GM18502 (cell line): ENCODE measurements at regions not wholly inside any gene's neighbourhood (a gene's known extent, or its start where the extent isn't known, plus 50 kb on each side); places are given as distances from the start of the nearest gene placed in this dataset.
"Not testable (repeated sequence)": the region's sequence is repeated elsewhere in the genome, so short reads cannot be mapped to it uniquely, and the experiment has no call there.

Experiments
- ATAC-seq: cut with Tn5 transposase; IDR thresholded peaks from one replicate; pipeline ENCODE4 v1.9.1; 2021; ENCODE audit warnings: mild to moderate bottlenecking; ENCODE audit not compliant: unreplicated experiment, poor library complexity

- no peak for ATAC-seq
Measured at GRCh38 chr18:49731860-49732311, 81.4 kb downstream of the ACAA2 start.

- no peak for ATAC-seq
Measured at GRCh38 chr18:49731421-49731841, 81.9 kb downstream of the ACAA2 start.

DNA sequence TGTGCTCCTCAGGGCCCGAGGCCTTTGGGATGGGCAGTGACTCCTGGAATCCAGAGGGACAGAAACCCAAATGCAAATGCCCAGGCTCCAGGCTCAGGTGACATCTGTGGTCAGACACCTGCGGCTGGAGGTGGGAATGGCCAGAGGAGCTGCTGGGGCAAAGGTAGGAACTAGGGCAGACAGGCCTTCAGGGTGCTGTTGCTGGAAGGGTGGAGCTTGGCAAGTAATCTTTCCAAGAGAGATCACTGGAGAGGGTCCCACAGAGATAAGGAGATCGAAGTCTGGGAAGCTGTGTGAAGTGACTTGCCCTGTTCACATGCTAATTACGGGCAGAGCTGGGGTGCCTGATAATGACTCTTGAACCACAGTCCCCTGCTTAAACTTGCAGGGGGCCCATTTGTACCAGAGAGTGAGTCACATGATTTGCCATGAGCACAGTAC lies 82.4 kb downstream of the ACAA2 start:
- no peak for ATAC-seq

DNA sequence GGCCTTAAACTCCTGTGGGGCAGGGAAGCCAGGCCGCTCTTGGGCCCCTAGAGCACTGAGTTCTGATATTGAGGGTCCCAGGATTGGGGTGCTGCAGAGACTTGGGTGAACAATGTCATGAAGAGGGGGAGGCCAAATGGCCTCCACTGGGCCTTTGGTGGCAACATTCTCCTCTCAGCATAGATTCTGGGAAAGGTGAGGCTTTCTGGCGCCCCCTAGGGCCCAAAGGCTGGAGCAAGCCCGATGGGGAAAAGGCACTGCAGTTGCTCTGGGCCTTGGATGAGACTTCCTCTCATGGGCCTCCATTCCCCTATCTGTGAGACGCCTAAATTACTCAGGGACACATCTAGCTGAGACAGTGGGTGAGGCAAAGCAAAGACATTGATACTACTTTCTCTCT lies 84.8 kb downstream of the ACAA2 start:
- ATAC-seq, result no peak

DNA sequence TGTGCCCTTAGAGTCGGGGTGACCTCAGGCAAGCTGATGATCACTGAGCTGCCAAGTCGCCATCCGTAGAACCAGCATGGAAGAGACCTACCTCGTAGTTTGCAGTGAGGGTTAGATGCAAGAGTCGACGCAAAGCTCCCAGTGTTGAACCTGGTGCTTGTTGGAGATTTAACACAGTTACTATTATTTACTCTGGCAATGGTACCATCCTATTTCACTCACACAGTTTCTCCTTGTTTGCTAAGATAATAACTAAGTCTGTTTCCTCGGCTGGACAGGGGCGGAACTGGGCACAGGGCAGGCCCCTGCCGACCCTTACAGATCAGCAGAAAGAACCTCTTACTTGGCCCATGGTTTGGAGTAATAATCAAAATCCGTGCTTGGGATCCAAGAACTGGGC lies 85.5 kb downstream of the ACAA2 start:
- no peak for ATAC-seq

DNA sequence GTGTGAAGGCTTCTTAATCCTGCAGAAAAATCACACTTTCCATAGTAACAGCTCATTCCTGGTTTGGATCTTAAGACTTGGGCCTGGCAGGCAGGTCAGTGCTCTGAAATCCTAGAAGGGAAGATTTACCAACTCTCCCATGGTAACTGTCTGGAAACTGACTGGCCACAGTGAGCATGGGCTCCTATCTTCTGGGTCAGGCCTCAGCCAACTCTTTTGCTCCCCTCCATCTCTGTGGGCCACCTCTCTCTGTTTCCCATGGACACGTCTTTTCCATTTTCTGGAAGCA lies 86.7 kb downstream of the ACAA2 start:
- ATAC-seq, result no peak

DNA sequence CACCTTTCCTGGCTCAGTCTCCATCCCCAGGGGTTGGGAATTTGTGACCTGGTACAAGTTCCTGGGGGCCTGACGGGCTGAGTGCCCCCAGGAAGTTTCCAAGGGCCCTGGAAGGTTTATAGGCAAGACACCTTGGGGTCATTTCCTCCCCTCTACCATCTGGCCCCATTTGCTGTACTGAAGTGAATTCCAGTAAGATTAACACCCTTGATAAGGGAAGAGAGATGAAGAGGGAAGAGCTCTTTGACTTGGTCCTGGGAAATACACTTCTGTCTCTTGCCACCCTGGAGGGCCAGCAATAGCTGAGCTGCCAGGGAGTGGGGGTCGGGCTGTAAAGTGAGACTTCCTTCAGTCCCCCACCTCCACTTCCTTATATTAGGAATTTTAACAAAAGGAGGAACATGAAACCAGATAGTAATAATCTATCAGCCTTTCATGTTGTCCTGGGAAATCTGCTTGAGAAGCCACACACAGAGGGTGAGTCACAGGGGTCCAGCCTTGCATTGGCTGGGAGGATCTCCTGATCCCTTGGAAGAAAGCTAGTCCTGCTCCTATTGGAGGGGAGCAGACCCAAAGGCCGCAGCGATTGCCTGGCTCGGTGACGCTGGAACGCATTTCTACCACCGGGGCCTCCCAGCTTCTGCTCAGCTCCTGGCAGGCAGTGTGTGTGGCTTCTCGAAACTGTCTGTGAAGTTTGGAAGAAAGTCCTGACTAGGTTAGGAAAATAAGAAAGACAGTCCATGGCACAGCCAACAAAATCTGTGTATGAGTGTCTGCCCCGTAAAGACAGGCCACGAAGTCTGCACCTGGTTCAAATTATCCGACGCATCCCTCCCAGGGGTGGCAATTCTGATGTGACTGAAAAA lies 87.3 kb downstream of the ACAA2 start:
- ATAC-seq, result no peak

GRCh38 chr18:49723648-49724180 lies 89.6 kb downstream of the ACAA2 start:
- peak; percentile 89 for ATAC-seq

DNA sequence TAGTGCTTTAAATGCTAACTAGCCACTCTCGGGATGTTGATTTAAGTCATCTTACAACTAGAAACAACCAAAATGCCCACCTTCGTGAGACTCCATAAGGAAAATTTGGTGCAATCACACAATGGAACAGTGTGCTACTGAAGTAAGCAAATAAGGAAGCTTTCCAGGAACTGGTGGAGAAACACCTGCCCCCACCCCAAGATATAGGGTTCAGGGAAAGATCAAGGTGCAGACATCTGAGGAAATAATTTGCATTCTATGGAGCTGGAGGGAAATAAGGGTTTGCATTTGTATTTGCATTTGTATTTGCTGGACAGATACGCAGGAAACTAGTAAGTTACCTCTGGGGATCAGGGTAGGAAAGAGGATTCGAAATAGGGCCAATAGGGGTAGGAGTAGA lies 90.9 kb downstream of the ACAA2 start:
- ATAC-seq, result no peak

DNA sequence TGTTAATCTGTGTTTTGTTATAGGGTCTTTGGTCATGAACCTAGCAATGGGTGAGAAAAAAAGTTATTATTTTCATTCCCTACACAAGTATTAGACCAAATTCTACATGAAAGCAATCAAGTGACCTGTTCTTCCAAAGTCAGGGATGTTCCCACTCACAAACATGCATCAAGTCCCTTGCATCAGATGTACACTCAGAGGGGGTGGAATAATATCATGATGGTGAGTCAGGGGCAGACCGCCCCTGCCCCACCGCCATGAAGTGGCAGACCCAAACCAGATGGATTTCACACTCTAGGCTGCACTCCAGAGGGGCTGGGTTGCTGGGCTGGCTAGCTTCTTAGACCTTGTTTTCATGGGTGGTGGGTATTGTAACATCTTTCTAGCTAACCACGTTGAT lies 91.4 kb downstream of the ACAA2 start:
- ATAC-seq, result no peak

GRCh38 chr18:49720944-49721343 lies 92.4 kb downstream of the ACAA2 start:
- ATAC-seq, result not testable (repeated sequence)

DNA sequence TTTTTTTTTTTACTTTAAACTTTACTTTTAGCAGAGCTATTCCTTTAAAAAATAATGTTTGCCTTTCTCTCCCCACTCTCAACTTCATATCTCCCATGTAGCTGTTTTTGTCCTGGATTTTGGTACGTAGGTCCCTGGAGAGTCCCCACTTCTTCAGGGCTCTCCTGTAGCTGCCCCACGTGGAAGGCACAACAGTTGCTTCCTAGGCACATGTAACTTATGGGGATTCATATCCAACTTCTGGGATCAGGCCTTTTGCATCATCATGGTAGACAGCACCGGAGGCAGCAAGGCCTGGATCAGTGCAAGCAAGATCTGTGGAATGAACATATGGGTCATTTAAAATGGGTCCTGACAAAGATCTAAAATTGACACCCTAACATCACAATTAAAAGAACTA lies 95.7 kb downstream of the ACAA2 start:
- ATAC-seq, result no peak

DNA sequence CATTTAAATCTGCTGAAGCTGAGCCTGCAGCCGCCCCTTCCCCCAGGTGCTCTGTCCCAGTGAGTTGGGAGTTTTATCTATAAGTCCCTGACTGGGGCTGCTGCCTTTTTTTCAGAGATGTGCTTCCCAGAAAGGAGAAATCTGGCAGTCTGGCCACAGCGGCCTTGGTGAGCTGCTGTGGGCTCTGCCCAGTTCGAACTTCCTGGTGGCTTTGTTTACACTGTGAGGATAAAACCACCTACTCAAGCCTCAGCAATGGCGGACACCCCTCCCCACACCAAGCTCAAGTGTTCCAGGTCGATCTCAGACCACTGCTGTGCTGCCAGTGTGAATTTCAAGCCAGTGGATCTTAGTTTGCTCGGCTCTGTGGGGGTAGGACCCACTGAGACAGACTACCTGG lies 97.3 kb downstream of the ACAA2 start:
- no peak for ATAC-seq

DNA sequence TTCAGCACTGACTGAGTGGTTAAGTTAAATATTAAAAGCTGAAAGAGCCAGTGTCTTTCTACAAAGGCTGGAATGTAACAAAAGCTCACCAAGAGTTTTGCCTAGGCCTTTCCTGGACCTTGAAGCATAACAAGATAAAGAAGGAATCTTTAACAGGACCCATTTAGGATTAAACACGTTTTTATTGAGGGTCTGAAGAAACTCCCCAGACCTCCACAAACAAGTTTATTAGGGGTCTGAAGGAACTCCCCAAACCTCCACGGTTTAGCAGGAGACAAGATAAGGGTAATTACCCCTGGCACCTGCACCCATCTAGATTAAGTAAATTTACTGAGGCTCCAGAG lies 104.0 kb downstream of the ACAA2 start:
- ATAC-seq, result no peak

GRCh38 chr18:49708662-49709346 lies 104.5 kb downstream of the ACAA2 start:
- ATAC-seq, result no peak

DNA sequence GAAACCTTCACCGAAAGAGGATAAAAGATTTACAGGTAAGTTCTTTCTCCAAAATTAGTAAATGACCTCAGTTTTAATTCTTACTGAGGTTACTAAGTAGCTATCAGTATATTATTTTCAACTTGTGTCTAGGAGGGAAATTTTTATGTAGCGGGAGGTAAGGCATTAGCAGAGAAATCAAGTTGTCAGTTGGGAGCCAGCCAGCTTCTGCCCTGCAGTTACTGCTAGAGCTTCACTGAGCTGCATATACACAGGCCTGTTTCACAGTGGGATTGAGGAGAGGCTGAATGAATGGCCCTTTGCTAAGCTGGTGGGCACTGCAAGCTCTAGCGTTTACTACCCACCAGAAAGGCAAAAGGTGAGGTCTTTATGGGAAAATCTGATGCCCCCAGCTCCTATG lies 105.7 kb downstream of the ACAA2 start:
- no peak for ATAC-seq

GRCh38 chr18:49704334-49704733 lies 109.0 kb downstream of the ACAA2 start:
- ATAC-seq, result no peak

DNA sequence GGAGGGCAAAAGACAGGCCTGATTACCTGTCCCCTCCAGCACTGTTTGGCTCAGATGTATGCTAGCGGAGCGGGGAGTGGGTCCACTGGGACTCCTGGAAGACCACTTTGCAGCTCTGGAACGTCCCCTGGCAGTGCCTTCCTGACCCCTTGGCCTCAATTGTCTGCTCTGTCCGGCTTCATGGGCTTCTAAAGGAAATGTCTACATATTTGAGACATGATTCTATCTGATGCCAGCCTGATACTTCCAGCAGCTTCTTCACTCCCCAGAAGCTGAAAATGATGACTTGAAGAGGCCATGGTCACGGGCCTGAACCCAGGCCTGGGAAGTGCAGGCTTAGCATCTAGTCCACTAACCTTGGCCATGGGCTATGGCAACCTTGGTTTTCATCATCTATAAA lies 112.1 kb downstream of the ACAA2 start:
- no peak for ATAC-seq

- ATAC-seq, result no peak
Measured at GRCh38 chr18:49699303-49699702, 114.0 kb downstream of the ACAA2 start.

DNA sequence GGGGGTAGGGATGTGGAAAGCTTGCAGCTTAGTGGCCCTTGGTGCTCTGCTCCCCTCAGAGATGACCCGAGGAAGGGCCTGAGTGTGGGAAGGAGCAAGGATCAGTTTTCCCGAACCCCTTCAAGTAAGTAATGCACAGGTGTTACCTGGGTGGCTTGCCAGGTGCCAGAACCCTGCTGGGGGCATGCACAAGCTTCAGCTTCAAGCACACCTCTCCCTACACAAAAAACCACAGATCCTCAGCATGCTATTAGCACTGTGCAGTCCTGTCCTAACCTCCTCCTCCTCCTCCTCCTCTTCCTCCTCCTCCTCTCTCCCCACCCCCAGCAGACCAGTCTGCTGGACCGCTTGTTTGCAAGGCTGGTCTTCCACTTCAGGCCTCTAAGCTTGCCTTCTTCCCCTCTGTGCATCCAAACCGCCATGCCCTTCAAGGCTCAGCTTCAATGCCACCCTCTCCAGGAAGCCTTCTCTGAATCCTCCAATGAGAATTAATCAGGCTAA lies 114.8 kb downstream of the ACAA2 start:
- ATAC-seq, result no peak

DNA sequence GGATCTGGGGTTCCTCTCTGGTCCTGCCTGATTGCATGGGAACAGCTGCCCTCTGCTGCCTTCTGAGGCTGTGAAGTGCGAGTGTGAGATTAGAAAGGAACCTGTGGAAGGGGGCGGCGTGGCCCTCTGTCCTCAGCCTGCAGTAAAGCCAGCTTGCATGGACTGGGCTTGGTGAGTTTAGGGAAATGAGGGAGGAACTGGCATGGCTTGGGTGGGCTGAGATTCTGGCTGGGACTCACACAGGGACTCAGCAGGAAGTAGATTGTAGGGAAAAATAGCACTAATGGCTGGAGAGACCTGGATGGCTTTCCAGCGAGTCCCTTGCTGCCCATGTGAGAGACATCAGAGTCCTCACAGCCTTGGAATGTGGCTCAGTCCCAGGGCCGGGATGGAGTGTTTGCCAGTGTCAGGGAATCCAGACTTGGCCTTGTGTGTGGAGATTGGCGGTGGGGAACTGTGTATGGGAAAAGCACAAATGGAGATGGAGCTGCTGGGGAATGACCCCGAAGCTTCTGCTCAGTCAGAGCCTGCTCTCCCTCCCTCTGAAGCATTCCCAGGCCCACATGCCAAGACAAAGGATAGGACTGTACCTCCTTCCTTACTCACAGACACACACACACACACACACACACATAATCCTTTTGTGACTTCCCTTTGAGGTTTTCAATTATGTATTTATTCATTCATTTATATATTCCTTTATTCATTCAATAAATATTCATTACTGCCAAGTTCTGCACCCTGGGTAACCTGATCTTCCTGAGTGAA lies 115.4 kb downstream of the ACAA2 start:
- no peak for ATAC-seq
